ENCODE measurements at regions not wholly inside any gene's neighbourhood (a gene's known extent, or its start where the extent isn't known, plus 50 kb on each side); places are given as distances from the start of the nearest gene placed in this dataset.

DNA sequence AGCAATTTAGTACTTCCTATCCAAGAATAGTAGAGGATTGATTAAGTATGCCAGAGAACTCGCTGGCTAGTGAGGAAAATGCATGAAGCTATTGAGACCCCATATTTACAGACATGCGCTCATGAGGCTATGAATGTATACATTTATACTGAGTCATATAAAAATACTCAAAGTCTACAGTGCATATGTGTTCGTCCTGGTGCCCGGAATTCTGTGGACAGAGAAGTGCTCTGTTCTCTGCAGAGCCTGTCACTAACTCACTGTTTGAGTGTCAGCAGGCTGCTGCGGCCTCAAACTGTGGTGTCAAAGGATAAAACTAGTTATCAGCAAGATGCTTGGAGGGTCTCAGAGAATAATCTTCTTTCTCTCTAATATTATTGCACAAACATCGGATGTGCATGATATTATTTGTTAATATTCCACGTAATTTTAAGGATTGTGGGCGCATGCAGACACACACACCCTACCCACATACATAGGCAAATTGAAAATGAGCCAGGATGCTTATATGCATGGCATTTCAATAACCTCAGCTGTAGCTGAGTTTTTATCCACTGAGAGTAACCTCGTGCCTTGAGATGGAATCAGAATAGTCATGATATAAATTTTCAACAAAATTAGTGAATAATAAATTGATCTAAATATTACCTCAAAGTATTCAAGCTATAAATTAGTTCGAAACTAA lies 50.0 kb upstream of the TSC22D2 start:
- Histone ChIP-seq H3K27me3 (replicated peaks; ENCODE audit: insufficient read depth) (no peaks in the 10 kb centered on the region), H3K4me3 (no peak overlapping the region), H3K4me1 (ENCODE audit: control insufficient read depth in 1 of 2, low read depth in 2 of 2) (no peaks in the 10 kb centered on the region), H3K36me3 (no peaks in the 10 kb centered on the region), H3K27ac (no peak overlapping the region), H3K9me3 (no peaks in the 10 kb centered on the region)
- ATAC-seq (ENCODE audit: insufficient number of reproducible peaks, low FRiP score, low read depth) (no peak), DNase-seq (ENCODE audit: low spot score) (no peak)
- TF ChIP-seq, protein P1, sequence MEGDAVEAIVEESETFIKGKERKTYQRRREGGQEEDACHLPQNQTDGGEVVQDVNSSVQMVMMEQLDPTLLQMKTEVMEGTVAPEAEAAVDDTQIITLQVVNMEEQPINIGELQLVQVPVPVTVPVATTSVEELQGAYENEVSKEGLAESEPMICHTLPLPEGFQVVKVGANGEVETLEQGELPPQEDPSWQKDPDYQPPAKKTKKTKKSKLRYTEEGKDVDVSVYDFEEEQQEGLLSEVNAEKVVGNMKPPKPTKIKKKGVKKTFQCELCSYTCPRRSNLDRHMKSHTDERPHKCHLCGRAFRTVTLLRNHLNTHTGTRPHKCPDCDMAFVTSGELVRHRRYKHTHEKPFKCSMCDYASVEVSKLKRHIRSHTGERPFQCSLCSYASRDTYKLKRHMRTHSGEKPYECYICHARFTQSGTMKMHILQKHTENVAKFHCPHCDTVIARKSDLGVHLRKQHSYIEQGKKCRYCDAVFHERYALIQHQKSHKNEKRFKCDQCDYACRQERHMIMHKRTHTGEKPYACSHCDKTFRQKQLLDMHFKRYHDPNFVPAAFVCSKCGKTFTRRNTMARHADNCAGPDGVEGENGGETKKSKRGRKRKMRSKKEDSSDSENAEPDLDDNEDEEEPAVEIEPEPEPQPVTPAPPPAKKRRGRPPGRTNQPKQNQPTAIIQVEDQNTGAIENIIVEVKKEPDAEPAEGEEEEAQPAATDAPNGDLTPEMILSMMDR (IDR thresholded peaks at IDR 0.05) = no peak

DNA sequence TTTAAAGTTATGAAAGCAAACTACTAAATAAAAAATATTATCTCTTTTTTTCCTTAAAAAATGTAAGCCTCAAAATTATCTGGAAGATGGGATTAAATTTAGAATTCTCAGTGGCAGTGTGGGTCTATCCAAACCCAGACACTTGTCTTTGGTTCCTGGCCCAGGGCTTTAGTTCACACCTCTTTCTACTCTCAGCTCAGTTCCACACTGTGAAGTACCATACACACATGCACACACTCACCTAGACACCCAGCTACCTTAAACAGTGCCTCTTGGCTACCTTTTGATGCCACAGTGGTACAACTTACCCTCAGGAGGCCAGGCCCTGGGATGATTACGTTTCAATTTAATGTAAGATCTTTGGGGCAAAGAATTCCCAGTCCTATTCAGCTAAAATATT lies 51.0 kb upstream of the TSC22D2 start:
- ATAC-seq (ENCODE audit: insufficient number of reproducible peaks, low FRiP score, low read depth) = no peak
- no peak for DNase-seq (ENCODE audit: low spot score)
- no peaks in the 10 kb centered on the region for H3K9me3 ChIP-seq
- no peak overlapping the region for H3K27ac ChIP-seq
- H3K4me3 ChIP-seq = no peak overlapping the region
- TF ChIP-seq, protein P1 (IDR thresholded peaks at IDR 0.05) = no peak
- H3K27me3 ChIP-seq (replicated peaks; ENCODE audit: insufficient read depth) = no peaks in the 10 kb centered on the region
- H3K36me3 ChIP-seq = no peaks in the 10 kb centered on the region
- no peaks in the 10 kb centered on the region for H3K4me1 ChIP-seq (ENCODE audit: control insufficient read depth in 1 of 2, low read depth in 2 of 2)

DNA sequence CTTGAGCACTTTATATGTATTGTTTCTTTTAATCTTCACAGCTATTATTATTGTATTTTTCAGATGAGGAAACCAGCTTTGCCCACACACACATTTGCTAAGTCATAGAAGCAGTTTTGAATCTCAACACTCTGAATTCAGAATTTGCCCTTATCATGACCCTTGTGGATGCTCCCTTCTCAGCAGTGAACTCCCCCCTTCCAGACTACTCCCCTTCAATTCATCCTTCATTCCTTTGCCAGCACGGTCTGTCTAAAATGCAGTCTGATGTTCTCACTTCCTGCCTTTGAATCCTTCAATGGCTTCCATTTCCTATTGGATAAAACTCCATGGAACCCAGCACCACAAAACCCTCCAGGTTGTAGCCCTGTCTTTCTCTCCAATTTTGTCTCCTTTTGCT lies 52.5 kb upstream of the TSC22D2 start:
- DNase-seq (ENCODE audit: low spot score) = no peak
- TF ChIP-seq, protein P1 (IDR thresholded peaks at IDR 0.05) = no peak
- Histone ChIP-seq H3K4me3 (no peak overlapping the region), H3K4me1 (ENCODE audit: control insufficient read depth in 1 of 2, low read depth in 2 of 2) (no peaks in the 10 kb centered on the region), H3K27me3 (replicated peaks; ENCODE audit: insufficient read depth) (no peaks in the 10 kb centered on the region), H3K27ac (no peak overlapping the region), H3K9me3 (no peaks in the 10 kb centered on the region), H3K36me3 (no peaks in the 10 kb centered on the region)
- no peak for ATAC-seq (ENCODE audit: insufficient number of reproducible peaks, low FRiP score, low read depth)

DNA sequence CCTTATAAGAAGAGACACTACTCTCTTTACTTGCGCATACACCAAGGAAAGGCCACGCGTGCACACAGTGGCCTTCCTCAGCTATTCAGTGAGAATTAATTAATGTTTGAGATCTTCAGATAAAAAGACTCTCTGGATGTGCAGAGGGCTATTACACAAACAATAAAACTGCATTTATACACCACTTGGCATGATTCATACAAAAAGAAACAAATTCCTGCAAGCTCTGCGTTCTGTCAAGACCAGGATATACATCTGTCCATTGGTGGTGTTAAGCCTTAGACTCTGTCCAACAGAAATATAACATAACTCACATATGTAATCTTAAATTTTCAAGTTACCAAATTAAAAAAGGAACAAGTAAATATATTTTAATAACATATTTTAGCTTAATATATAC lies 55.2 kb upstream of the TSC22D2 start:
- H3K27ac ChIP-seq = no peak overlapping the region
- no peaks in the 10 kb centered on the region for H3K9me3 ChIP-seq
- TF ChIP-seq, protein P1 (IDR thresholded peaks at IDR 0.05) = no peak
- peaks cover 17 to 20% of the 10 kb centered on the region in 2 donors for H3K4me1 ChIP-seq (ENCODE audit: control insufficient read depth in 1 of 2, low read depth in 2 of 2)
- ATAC-seq (ENCODE audit: insufficient number of reproducible peaks, low FRiP score, low read depth) = no peak
- H3K4me3 ChIP-seq = no peak overlapping the region
- no peaks in the 10 kb centered on the region for H3K36me3 ChIP-seq
- no peak for DNase-seq (ENCODE audit: low spot score)
- H3K27me3 ChIP-seq (replicated peaks; ENCODE audit: insufficient read depth) = no peaks in the 10 kb centered on the region

DNA sequence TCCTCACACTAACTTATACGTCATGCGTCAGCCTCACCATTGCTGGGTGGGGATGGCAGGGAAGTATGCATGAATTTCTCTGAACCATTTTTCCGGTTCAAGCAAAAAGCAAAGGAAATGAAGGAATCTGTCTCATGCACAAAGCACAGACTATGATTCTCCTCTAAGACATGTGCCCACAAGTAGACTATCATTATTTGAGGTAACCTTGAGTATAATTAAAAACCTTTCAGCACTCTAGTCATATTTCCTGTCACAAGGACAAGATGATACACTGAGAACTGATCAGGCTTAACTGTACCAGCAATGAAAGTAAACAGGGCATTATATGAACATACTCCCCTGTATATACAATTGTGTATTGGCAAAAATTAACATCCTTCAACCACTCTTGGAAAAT lies 56.7 kb upstream of the TSC22D2 start:
- no peaks in the 10 kb centered on the region for H3K27me3 ChIP-seq (replicated peaks; ENCODE audit: insufficient read depth)
- TF ChIP-seq, protein P1 (IDR thresholded peaks at IDR 0.05) = no peak
- no peak for ATAC-seq (ENCODE audit: insufficient number of reproducible peaks, low FRiP score, low read depth)

More for the DNA sequence above, 56.7 kb upstream of the TSC22D2 start:
- H3K27ac ChIP-seq = no peak overlapping the region
- no peak overlapping the region for H3K4me3 ChIP-seq
- DNase-seq (ENCODE audit: low spot score) = no peak
- no peaks in the 10 kb centered on the region for H3K9me3 ChIP-seq
- peaks cover 25 to 36% of the 10 kb centered on the region in 2 donors for H3K4me1 ChIP-seq (ENCODE audit: control insufficient read depth in 1 of 2, low read depth in 2 of 2)
- no peaks in the 10 kb centered on the region for H3K36me3 ChIP-seq
